Mesodermal cell (in vitro differentiated cells): ENCODE measurements at regions not wholly inside any gene's neighbourhood (a gene's known extent, or its start where the extent isn't known, plus 50 kb on each side); places are given as distances from the start of the nearest gene placed in this dataset.

ENCODE experiments used
- H3K27ac ChIP-seq: 2 replicates; pipeline ENCODE4 v1.7.0; 2013; ENCODE audit warnings: mild to moderate bottlenecking, low read depth, low read length, moderate library complexity; ENCODE audit not compliant: severe bottlenecking
- H3K36me3 ChIP-seq: 2 replicates; pipeline ENCODE4 v1.7.1; 2013; ENCODE audit warnings: mild to moderate bottlenecking, low read length, moderate library complexity; ENCODE audit not compliant: control insufficient read depth, insufficient read depth
- H3K4me1 ChIP-seq: one replicate; pipeline ENCODE4 v1.7.1; 2013; ENCODE audit warnings: mild to moderate bottlenecking, low read length; ENCODE audit not compliant: insufficient read depth, control insufficient read depth, poor library complexity, severe bottlenecking
- H3K4me3 ChIP-seq: 2 replicates; pipeline ENCODE4 v1.7.0; 2013; ENCODE audit warnings: low read length, control low read depth, mild to moderate bottlenecking; ENCODE audit not compliant: insufficient read depth, poor library complexity, severe bottlenecking; ENCODE audit errors: extremely low read depth
- H3K9me3 ChIP-seq: 2 replicates; pipeline ENCODE4 v1.7.1; 2013; ENCODE audit warnings: mild to moderate bottlenecking, low read length, moderate library complexity; ENCODE audit not compliant: control insufficient read depth
- WGBS, 2 experiments: methylation state at CpG; one replicate each; pipeline ENCODE4 v1.1.5; 2013; ENCODE audit warnings: missing lambda C conversion rate in 2 of 2; ENCODE audit not compliant: insufficient coverage in 2 of 2; 5-methylcytosine and 5-hydroxymethylcytosine counted together

DNA sequence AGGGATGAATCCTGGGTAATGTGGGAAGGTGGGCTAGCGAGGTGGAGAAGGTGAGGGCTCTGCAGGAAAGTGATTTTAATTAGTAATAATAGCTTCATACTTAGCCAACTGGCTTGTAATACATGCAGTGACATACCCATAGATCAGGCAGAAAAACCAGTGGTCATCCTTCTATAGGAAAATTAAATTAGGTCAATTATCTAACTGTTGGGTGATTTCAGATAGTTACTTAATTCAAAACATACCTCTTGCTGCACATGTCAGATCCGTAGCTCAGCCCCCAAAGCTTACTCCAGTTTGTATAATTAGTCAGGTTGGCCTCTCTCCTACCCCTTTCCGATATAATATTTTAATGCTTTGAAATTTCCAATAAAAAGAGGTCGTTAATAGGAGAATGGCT, 137.0 kb downstream of the TMEM114 start:
- WGBS, 2 experiments: no CpG with 5 or more reads among the region's 4 CpGs
- Histone ChIP-seq H3K9me3 (no peaks in the 10 kb centered on the region), H3K4me3 (no peak overlapping the region), H3K27ac (no peak overlapping the region), H3K4me1 (no peaks in the 10 kb centered on the region), H3K36me3 (no peaks in the 10 kb centered on the region)

DNA sequence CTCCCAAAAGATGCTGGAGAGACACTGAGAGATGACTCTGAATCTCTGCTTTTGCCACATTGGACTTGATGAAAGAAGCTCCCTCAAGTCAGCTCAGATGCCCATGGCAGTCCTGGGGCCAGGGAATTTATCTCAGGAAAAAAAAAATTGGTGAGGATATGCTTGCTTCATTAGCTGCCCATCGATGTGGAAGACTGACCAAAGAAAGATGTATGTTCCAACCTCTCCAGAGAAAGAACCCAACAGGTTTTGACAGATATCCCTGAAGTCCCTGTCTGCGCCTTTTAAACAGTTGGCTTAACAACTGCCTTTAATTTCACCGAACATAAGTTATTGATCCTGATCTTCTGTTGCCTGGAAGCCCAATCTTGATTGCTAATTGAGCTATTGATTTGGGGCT, 137.4 kb downstream of the TMEM114 start:
- Histone ChIP-seq H3K27ac (no peak overlapping the region), H3K36me3 (no peaks in the 10 kb centered on the region), H3K4me1 (no peaks in the 10 kb centered on the region), H3K4me3 (no peak overlapping the region), H3K9me3 (no peaks in the 10 kb centered on the region)
- WGBS, 2 experiments: 64 to 67% methylated on average over 3 of the region's 3 CpGs

DNA sequence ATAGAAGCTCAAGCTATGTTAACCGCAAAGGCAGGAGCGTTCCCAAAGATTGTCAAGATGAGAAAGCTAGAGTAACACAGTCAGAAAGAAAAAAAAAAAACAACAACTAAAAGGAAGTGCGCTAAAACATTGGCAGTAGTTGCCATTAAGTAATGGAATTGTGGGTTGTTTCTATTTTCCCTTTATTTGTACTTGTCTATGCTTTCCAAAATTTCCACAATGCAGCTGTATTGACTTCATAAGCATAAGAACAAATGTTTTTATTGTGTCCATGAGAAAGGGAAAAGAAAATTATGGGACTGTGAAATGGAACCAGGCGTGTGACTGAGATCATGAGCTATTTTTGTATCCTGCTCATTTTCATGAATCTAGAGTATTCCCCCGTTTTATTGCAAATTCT, 153.4 kb downstream of the TMEM114 start:
- Histone ChIP-seq H3K36me3 (no peaks in the 10 kb centered on the region), H3K9me3 (no peaks in the 10 kb centered on the region), H3K4me3 (no peak overlapping the region), H3K27ac (no peak overlapping the region), H3K4me1 (no peaks in the 10 kb centered on the region)
- 90 to 93% methylated on average over 2 of the region's 5 CpGs for WGBS, 2 experiments

DNA sequence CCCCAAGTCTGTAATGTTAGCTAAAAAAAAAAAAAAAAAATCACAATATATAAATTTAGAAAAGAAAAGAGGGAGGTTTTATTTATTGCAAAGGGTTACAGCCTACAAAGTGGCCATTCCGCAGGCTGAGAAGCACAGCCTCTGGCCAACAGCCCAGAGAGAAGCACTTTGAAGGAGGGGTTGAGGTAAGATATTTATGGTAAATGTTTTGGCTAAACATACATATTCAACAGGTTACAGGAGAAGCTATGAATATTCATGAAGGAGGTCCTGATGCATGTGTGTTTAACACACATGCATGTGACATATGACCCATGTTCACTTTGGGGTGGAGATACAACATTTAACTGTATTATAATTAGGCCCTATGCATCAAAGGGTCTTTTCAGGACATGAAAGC, 158.5 kb downstream of the TMEM114 start:
- Histone ChIP-seq H3K9me3 (no peaks in the 10 kb centered on the region), H3K4me1 (no peaks in the 10 kb centered on the region), H3K4me3 (no peak overlapping the region), H3K27ac (no peak overlapping the region), H3K36me3 (no peaks in the 10 kb centered on the region)
- no CpG with 5 or more reads among the region's 1 CpG for WGBS, 2 experiments

DNA sequence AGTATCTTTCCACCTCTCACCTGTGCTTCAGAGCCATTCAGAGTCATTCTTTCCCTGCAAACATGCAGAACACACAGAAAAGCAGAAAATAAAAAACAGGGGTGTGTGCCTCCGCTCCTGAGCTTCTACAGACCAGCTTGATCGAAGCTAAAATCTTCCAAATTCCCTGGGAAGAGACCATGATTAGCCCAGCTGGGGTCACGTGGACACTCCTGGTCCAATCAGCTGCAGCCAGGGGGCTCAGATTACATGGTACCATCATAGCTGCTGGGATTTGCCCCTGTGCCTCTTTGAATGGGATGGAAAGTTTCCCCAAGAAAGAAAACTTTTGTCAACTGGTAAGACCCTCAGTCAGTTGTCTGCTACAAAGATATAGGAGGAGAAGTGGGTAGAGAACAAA, 159.9 kb downstream of the TMEM114 start:
- Histone ChIP-seq H3K9me3 (no peaks in the 10 kb centered on the region), H3K4me1 (no peaks in the 10 kb centered on the region), H3K4me3 (no peak overlapping the region), H3K27ac (no peak overlapping the region), H3K36me3 (no peaks in the 10 kb centered on the region)
- WGBS, 2 experiments: 92 to 93% methylated on average over 3 of the region's 3 CpGs

DNA sequence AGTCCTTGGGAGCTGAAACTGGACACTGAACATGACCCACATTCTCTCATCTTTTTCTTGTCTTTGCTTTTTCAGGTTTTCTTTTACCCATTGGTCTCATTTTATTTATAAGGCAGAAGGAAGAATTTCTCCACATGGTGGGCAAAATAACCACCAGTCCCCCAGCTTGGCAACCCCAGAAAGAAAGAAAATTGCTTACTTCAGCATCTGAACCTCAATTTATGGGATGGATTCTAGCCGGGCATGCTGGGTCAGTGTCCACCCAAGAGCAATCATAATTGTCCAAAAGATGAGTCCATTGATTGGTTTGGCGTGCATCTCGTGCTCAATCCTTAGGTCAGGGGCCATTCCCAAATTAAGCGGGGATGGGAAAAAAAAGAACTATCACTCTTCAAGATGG, 163.7 kb downstream of the TMEM114 start:
- WGBS, 2 experiments: 89 to 100% methylated on average over 4 of the region's 4 CpGs
- Histone ChIP-seq H3K4me1 (no peaks in the 10 kb centered on the region), H3K4me3 (no peak overlapping the region), H3K27ac (no peak overlapping the region), H3K9me3 (no peaks in the 10 kb centered on the region), H3K36me3 (no peaks in the 10 kb centered on the region)

DNA sequence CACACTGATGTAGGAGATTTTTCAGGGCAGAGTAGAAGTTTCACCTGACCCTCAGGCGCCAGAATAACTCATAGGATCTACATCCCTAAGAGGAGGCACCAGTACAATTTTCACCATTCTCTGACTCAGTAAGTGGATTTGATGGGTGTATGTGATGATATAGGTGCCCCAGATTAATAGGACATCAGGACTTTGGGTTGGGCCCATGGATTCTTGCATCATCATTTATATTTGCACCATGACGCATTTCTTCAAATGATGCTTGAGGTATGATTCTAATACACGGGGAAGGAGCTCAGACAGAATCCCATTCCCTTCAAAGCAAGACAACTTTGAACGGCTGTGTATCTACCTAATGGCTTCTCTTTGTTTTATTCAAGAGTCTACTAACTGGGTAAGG, 173.2 kb downstream of the TMEM114 start:
- Histone ChIP-seq H3K27ac (no peak overlapping the region), H3K9me3 (no peaks in the 10 kb centered on the region), H3K36me3 (no peaks in the 10 kb centered on the region), H3K4me3 (no peak overlapping the region), H3K4me1 (no peaks in the 10 kb centered on the region)
- 100% methylated on average over 2 of the region's 4 CpGs; no CpG with 5 or more reads in 1 of the 2 experiments for WGBS, 2 experiments

DNA sequence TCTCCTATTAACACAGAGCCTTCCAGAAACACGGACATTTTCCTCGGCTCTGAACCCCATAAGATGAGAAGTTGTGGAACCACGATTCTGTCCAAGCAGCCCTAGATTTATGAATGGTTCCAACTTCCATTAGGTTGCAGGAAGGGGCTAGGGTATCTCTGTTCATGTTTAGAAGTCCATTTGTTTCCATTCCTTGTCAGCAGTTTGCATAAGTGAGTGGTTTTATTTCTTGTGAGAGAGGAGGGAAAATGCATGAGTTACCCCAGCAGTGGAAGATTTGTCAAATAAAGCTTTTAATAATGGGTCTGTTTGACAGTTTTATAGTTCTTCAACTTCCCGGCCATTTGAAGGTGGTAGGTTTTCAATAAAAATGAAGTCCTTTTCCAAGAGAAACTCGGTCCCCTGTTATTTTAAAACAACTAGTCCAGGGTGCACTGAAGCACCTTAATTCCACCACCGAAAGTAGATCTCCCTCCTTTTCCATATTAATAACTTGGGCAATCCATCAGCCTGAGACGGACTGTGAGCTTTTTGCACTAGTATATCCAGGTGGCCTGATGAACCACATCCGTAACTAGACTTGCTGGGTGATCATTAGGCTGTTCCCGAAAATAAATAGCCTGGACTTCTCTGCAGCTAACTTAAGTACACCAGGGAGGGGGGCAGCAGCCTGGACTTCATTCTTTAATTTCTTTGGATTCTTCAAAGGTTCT, 181.3 kb downstream of the TMEM114 start:
- Histone ChIP-seq H3K9me3 (no peaks in the 10 kb centered on the region), H3K4me1 (no peaks in the 10 kb centered on the region), H3K4me3 (no peak overlapping the region), H3K27ac (no peak overlapping the region), H3K36me3 (no peaks in the 10 kb centered on the region)
- WGBS, 2 experiments: 79 to 85% methylated on average over 4 to 8 of the region's 9 CpGs

DNA sequence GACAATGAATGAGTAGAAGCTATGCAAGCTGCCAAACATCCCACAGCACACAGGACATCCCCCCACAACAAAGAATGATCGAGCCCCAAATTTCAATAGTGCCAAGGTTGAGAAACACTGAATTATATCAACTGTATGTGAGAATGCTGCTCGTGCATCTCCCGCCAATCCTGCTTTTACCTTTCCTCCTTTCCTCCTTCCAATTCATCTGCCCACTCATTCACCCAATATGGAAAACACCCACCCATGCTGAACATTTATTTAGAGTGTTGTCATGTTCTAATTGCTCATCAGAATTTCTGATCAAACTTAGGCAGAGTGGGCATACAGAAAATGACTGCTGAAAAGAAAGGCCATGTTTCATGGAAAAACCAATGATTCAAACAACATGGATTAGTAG, 183.0 kb downstream of the TMEM114 start:
- no peaks in the 10 kb centered on the region for H3K36me3 ChIP-seq
- H3K27ac ChIP-seq: no peak overlapping the region
- no peaks in the 10 kb centered on the region for H3K9me3 ChIP-seq
- no peaks in the 10 kb centered on the region for H3K4me1 ChIP-seq
- WGBS, 2 experiments: 85% methylated on average over 3 of the region's 3 CpGs; no CpG with 5 or more reads in 1 of the 2 experiments
- H3K4me3 ChIP-seq: no peak overlapping the region

DNA sequence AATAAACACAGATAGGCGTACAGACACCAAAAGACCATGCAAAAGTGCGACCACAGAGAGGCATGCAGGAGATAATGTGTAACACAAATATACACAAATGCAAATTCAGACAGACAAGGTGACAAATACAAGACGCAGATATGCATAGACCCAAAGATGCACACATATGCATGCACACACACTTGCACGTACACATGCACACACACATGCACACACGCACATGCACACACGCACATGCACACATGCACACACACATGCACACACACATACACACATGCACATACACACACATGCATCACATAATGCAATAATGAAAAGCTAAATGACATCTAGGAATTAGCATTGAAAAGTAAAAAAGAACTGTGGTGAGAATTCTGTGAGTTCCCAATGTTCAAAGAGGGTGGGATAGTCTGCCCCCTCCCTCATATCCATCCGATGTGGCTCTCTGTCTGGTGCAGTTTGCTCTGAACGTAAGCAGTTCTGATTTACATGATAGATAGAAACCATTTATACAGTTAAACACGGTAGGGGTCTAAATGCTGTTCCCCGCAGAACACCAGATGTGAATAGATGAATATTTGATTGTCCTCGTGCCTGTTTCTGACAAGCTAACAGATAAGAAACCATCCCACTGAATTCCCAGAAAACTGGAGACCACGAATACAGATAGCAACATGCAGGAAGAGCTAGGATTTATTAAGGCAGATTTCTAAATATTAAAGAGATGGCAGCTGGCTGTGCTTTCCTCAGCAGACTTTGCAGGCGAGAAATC, 186.1 kb downstream of the TMEM114 start:
- H3K27ac ChIP-seq: no peak overlapping the region
- no peaks in the 10 kb centered on the region for H3K9me3 ChIP-seq
- no peak overlapping the region for H3K4me3 ChIP-seq
- no peaks in the 10 kb centered on the region for H3K36me3 ChIP-seq
- 80 to 95% methylated on average over 4 to 9 of the region's 13 CpGs for WGBS, 2 experiments
- H3K4me1 ChIP-seq: no peaks in the 10 kb centered on the region
